Brain microvascular endothelial cell (primary cell): ENCODE measurements at regions not wholly inside any gene's neighbourhood (a gene's known extent, or its start where the extent isn't known, plus 50 kb on each side); places are given as distances from the start of the nearest gene placed in this dataset.

Source experiments
- DNase-seq: peaks from one replicate; pipeline ENCODE4 v3.0.0-alpha.2; 2020
- H3K27ac ChIP-seq: fragments of 250-450 bp; sonication (Bioruptor Pico); 2 replicates; pipeline ENCODE4 v1.5.1; 2020; ENCODE audit warnings: mild to moderate bottlenecking, moderate library complexity
- H3K27me3 ChIP-seq: fragments of 250-450 bp; sonication (Bioruptor Pico); replicated peaks from 2 replicates; pipeline ENCODE4 v1.5.1; 2020; ENCODE audit warnings: mild to moderate bottlenecking
- H3K36me3 ChIP-seq: fragments of 250-450 bp; sonication (Bioruptor Pico); replicated peaks from 2 replicates; pipeline ENCODE4 v1.5.1; 2020; ENCODE audit warnings: mild to moderate bottlenecking
- H3K4me3 ChIP-seq: 2 replicates; pipeline ENCODE4 v1.5.1; 2011; ENCODE audit warnings: low read depth, mild to moderate bottlenecking, control low read depth, low read length, moderate library complexity
- in situ Hi-C: cut with HindIII; loops from 2 replicates; pipeline ENCODE4 v1.10.0; 2017; ENCODE audit warnings: low sequenced_read_pairs, low pct_ligation_motif_present
- TF ChIP-seq, protein P1 (sequence below): IDR thresholded peaks from 2 replicates; pipeline ENCODE4 v1.5.1; 2011; ENCODE audit warnings: low read depth, mild to moderate bottlenecking, moderate library complexity, low read length, control low read depth, inconsistent platforms; ENCODE audit errors: missing control alignments

DNA sequence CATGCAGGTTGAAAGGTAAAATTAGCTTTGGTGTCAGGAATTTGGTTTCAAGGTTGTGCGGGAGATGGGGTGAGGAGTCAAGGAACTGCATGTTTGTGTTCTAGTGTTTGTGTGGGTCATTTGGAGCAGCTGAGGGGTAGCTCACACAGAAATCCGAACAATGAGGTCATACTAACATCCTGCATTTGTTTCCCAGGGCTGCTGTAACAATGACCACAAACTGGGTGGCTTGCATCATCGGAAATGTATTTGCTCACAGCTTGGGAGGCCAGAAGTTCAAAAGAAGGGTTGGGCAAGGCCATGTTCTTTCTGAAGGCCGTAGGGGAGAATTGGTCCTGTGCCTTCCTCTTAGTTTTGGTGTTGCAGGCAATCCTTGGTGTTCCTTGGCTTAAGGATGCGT, 287.4 kb downstream of the HAPSTR1 start:
- H3K4me3 ChIP-seq: no peak overlapping the region
- no peaks in the 10 kb centered on the region for H3K27me3 ChIP-seq
- TF ChIP-seq, protein P1, sequence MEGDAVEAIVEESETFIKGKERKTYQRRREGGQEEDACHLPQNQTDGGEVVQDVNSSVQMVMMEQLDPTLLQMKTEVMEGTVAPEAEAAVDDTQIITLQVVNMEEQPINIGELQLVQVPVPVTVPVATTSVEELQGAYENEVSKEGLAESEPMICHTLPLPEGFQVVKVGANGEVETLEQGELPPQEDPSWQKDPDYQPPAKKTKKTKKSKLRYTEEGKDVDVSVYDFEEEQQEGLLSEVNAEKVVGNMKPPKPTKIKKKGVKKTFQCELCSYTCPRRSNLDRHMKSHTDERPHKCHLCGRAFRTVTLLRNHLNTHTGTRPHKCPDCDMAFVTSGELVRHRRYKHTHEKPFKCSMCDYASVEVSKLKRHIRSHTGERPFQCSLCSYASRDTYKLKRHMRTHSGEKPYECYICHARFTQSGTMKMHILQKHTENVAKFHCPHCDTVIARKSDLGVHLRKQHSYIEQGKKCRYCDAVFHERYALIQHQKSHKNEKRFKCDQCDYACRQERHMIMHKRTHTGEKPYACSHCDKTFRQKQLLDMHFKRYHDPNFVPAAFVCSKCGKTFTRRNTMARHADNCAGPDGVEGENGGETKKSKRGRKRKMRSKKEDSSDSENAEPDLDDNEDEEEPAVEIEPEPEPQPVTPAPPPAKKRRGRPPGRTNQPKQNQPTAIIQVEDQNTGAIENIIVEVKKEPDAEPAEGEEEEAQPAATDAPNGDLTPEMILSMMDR: no peak
- H3K27ac ChIP-seq: no peak overlapping the region
- H3K36me3 ChIP-seq: no peaks in the 10 kb centered on the region
- in situ Hi-C loops: no loop called here
- DNase-seq: no peak

DNA sequence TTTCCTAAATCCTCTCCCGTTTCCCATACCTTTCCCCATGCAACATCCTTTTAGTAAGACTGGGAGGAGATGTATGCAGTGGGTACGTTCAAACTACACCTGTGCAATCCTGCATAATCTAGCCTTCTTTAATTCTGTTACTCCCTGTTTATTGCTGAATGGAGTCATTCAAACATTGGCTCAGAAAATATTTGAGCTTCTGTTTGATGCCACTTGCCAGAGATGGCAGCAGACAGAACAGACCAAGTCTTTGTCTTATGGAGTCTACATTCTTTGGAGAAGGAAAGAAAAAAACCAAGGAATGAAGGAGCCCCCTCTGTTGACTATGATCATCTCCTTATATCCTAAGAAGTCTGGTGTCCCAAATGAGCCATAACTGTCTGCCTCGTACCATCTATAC, 288.8 kb downstream of the HAPSTR1 start:
- in situ Hi-C loops: no loop called here
- no peaks in the 10 kb centered on the region for H3K27me3 ChIP-seq
- H3K4me3 ChIP-seq: no peak overlapping the region
- H3K27ac ChIP-seq: no peak overlapping the region
- TF ChIP-seq, protein P1: no peak
- no peaks in the 10 kb centered on the region for H3K36me3 ChIP-seq
- DNase-seq: no peak

DNA sequence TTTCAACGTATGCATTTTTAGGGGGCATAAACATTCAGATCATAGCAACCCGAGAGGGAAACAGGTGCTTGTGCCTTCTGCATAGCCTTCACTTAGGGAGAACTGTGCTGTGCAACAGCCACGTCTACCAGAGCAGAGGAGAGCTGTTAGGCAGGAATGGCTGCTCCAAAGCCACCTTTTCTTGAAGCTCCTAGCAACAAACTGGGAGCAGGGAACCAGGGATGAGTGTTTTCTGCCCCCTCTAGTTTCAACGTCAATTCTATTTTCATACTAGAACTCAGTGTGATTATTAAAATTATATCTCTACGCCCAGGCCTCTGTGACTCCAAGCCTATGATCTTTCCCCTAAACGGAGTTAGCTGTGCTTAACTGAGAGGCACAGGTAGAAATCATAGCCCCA, 290.0 kb downstream of the HAPSTR1 start:
- Histone ChIP-seq H3K4me3 (no peak overlapping the region), H3K27me3 (no peaks in the 10 kb centered on the region), H3K27ac (no peak overlapping the region), H3K36me3 (no peaks in the 10 kb centered on the region)
- in situ Hi-C loops: no loop called here
- DNase-seq: no peak
- TF ChIP-seq, protein P1: no peak

DNA sequence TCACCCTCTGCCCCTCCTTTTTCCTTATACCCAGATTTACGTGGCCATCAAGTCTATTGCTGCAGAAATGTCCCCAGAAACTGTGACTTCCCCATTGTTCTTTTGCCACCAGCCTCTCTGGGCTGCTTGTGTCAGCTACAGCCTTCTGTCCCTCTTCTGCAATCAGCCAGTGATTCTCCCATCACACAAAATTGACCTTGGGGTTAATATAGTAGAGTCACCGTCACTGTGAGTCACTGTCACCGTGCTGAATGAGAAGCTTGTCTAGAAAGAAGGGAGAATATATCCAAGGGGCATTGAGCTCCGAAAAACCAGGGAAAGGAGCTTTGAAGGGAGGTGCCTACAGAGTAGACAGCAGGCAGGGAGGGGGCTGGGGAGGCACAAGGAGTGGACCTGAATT, 290.5 kb downstream of the HAPSTR1 start:
- DNase-seq: no peak
- in situ Hi-C loops: no loop called here
- H3K36me3 ChIP-seq: no peaks in the 10 kb centered on the region
- no peak overlapping the region for H3K27ac ChIP-seq
- no peak overlapping the region for H3K4me3 ChIP-seq
- no peaks in the 10 kb centered on the region for H3K27me3 ChIP-seq
- TF ChIP-seq, protein P1: no peak

DNA sequence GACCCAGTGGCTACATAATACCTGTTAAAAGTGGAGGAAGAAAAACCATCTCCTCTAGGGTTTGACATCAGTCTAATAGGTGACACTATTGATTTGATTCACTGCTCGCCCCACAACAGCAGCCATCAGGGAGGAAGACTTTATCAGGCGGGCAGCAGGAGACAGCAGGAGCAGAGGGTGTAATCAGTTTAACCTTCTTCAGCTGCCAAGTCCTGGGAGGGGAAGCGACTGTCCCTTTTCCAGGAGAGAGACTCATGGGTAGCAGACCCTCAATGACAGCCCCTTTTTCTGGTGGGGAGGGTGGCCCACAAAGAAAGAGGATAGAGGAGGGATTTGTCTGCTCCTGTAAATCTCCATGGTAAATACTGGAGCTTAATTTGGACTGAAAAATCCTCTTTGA, 291.8 kb downstream of the HAPSTR1 start:
- TF ChIP-seq, protein P1: no peak

DNA sequence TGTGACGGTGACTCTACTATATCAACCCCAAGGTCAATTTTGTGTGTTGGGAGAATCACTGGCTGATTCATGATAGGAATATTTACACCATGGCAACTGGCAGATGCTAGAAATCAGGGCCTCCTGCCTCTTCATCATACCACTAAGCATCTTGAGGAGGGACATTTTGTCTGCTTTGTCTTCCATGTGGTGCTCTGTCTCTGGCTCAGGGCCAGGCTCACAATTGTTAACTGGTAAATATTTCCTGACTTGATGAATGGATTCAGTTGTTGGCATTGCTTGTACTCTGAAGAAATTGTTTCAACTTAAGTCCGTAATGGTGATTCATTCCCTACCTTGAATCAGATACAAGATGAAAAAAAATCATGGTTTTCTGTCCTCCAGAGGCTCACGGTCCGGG, 292.7 kb downstream of the HAPSTR1 start:
- no peaks in the 10 kb centered on the region for H3K36me3 ChIP-seq
- in situ Hi-C loops: no loop called here

More for the DNA sequence above, 291.8 kb downstream of the HAPSTR1 start:
- H3K27ac ChIP-seq: no peak overlapping the region
- DNase-seq: no peak
- H3K27me3 ChIP-seq: no peaks in the 10 kb centered on the region
- H3K4me3 ChIP-seq: no peak overlapping the region
- no peaks in the 10 kb centered on the region for H3K36me3 ChIP-seq
- in situ Hi-C loops: no loop called here

More for the DNA sequence above, 292.7 kb downstream of the HAPSTR1 start:
- TF ChIP-seq, protein P1: no peak
- no peak overlapping the region for H3K4me3 ChIP-seq
- H3K27ac ChIP-seq: no peak overlapping the region
- DNase-seq: no peak
- H3K27me3 ChIP-seq: no peaks in the 10 kb centered on the region
